HG03064 (cell line): ENCODE measurements at regions not wholly inside any gene's neighbourhood (a gene's known extent, or its start where the extent isn't known, plus 50 kb on each side); places are given as distances from the start of the nearest gene placed in this dataset.

Experiments
- ATAC-seq: cut with Tn5 transposase; IDR thresholded peaks from one replicate; pipeline ENCODE4 v1.9.1; 2021; ENCODE audit warnings: low read depth; ENCODE audit not compliant: unreplicated experiment

GRCh38 chr11:26076233-26076990 is 255.5 kb upstream of the ANO3 start:
- ATAC-seq, result no peak

GRCh38 chr11:26078231-26078821 is 253.6 kb upstream of the ANO3 start:
- ATAC-seq, result peak; percentile 77

DNA sequence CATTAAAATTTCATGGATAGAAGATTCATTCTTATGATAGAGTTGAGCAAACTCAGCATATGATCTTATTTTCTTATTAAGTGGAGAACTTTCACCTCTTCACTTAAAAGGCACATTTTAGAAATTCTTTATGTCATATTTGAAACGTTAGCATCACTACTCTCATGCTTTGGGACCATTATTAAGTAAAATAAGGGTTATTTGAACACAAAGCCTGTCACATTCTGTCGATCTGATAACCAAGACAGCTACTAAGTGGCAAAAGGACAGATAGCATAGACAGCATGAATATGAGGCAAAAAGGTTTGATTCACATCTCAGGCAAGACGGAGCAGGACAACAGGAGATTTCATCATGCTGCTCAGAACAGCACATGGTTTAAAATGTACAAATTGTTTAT is 247.6 kb upstream of the ANO3 start:
- no peak for ATAC-seq

DNA sequence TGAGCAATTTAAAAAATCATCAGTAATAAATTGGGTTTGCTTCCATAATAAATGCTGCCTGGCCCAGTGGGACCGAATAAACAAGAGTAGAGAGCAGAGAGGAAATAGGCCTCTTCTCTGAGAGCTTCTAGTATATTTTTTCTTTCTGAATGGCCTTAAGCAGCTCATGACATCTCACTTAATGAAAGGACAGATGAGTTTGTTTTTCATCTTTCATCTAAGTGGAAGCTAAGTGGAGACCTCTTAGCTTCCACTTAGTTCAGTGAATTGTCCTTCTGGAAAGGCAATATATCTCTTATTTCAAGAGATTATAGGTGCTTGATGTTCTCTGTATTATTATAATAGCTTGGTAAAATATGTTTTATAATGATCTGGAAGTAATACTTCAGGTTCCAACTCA is 245.9 kb upstream of the ANO3 start:
- ATAC-seq, result no peak

GRCh38 chr11:26087120-26087935 is 244.6 kb upstream of the ANO3 start:
- peak; percentile 97 for ATAC-seq

- ATAC-seq, result no peak
Observed at GRCh38 chr11:26088391-26088790, 243.5 kb upstream of the ANO3 start.

DNA sequence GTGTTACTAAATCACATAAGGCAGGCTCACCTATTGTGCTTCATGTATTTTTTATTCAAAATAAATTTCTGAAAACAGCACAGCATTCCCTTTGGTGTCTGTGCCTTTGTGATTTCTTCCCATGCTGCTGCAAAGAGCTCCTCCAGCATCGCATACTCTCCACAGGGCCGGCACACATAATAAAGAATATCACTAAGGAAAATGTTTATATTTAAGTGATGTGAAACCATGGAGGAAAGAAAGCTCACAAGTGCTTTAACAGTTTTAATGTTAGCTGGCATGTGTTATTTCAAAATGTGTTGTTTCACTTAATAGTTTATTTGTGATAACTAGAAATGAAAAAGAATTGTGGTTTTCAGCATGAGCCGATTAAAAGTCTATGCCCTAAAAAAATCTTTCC is 241.3 kb upstream of the ANO3 start:
- no peak for ATAC-seq

- no peak for ATAC-seq
Observed at GRCh38 chr11:26093206-26093605, 238.7 kb upstream of the ANO3 start.

DNA sequence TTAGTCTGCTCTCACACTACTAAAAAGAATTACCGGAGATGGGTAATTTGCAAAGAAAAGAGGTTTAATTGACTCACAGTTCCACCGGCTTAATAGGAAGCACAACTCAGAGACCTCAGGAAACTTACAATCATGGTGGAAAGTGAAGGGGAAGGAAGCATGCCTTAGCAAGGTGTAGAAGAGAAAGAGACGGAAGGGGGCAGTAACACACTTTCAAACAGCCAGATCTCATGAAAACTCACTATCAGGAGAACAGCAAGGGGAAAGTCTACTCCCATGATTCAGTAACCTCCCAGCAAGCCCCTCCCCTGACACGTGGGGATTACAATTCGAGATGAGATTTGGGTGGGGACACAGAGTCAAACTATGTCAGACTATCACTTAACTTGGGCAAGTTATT is 236.6 kb upstream of the ANO3 start:
- ATAC-seq, result no peak

DNA sequence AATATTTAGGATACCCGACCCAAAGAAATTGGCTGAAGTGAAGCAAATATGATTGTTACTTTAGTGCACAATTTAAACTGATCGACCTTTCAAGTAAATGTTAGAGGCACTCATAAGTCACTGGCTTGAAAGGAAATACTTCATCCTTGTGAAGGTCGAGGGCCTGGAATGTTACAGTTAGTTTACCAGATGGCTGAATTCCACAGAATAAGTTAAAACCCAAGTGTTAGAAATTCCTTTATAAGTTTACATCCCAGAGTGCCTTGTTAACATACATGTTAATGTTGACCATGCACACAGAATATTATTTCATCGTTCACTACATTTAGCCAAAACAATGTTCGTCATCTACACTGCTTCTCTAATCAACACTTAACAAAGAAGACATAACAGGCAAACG is 235.5 kb upstream of the ANO3 start:
- ATAC-seq, result no peak

GRCh38 chr11:26102325-26102724 is 229.6 kb upstream of the ANO3 start:
- ATAC-seq, result no peak

DNA sequence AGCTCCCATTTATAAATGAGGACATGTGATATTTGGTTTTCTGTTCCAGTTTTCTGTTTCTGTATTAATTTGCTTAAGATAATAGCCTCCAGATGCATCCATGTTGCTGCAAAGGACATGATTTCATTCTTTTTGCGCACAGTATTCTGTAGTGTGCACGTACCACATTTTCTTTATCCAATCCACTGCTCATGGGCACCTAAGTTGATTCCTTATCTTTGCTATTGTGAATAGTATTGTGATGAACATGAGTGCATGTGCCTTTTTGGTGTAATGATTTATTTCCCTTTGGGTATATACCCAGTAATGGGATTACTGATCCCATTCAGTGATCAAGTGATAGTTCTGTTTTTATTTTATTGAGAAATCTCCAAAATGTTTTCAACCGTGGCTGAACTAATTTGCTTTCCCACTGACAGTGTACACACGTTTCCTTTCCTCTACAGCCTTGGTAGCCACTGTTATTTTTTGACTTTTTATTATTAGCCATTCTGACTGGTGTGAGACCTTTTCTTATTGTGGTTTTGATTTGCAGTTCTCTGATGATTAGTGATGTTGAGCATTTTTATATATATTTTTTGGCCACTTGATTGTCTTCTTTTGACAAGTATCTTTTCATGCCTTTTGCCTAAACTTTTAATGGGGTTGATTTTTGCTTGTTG is 226.0 kb upstream of the ANO3 start:
- ATAC-seq, result no peak

DNA sequence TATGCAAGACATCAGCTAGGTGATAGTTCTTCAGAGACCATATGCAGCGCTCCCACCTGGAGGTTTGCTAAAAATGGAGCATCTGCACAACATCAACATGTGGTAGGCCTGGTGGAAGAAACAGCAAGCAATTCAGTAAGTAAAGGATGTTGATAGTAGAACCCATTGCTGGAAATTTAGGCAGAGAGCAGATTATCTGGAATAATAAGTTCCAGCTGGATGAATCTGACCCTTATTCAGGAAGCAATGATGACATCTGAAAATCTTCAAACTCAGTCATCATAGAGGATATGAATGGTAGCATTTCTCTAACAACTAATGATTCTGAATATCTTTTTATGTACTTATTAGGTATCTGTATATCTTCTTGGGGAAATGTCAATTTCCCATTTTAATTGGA is 225.2 kb upstream of the ANO3 start:
- ATAC-seq, result no peak

- no peak for ATAC-seq
Observed at GRCh38 chr11:26109658-26110368, 222.1 kb upstream of the ANO3 start.

DNA sequence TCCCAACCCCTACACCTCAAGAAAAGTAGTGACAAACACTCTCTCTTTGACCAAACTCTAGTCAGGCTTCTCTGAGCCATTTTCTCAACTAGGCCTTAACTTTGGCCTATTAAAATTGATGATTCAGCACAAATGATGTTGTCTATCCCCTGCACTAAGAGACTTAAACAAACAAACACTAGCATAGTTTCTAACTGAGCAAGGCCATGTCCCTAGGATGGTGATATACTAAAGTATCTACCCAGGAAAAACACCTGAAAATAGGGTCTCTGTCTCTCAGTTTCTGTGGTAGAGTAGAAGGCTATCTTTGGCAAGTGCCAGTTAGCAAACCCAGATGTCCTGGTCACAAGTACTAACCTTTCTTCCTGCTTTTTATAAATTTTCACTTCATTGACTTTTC is 219.7 kb upstream of the ANO3 start:
- no peak for ATAC-seq

GRCh38 chr11:26121466-26121865 is 210.5 kb upstream of the ANO3 start:
- ATAC-seq, result no peak

DNA sequence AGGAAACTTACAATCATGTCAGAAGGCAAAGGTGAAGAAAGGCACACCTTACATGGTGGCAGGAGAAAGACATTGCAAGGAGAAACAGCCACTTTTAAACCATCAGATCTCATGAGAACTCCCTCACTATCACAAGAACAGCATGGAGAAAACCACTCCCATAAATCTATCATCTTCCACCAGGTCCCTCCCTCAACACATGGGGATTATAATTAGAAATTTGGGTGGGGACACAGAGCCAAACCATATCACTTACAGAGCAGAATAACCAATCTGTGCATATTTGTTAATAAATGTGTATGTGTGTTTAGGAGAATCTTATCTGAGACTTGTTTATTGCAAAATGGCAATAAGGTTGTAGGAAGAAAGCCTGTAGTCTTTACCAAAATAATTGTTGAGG is 205.2 kb upstream of the ANO3 start:
- no peak for ATAC-seq

DNA sequence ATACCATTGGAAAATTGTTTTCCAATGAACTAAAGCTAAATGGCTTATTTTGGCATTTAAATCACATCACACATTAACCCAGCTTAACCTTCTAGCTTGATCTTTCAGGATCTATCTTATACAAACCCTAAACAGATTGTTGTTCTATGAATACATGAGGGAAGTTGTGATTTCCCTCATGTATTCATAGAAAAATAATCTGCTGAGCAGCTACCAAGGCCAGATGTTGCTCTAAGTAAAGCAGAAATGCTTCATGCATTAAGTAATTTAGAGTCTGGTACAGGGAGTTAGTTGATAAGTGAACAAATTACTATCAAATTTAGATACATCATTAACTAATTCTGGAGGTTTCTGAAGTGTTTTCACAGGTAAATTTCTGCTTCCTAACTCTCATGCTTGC is 204.6 kb upstream of the ANO3 start:
- ATAC-seq, result no peak

DNA sequence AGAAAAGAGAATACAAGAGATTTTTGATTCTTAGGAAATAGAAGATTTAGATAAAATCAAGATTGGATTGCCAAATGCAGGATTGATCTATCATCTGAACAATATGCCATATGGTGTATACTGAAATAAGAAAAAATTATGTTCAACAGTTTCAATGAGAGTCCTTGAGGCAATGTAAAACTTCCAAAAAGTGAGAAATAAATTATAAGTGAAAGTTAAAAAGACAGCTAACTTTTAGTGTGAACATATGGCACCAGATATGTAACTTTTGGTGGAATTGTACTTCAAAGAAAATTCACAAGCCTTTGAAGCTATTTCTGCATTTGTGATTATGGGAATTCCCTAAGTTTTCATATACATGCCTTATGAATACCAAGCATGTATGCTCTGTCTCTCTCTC is 200.5 kb upstream of the ANO3 start:
- ATAC-seq, result no peak

- ATAC-seq, result no peak
Observed at GRCh38 chr11:26134053-26134452, 197.9 kb upstream of the ANO3 start.
